NCI-H146 treated with DMSO at 0.1 percent for 48 hours (cell line): ENCODE measurements at regions not wholly inside any gene's neighbourhood (a gene's known extent, or its start where the extent isn't known, plus 50 kb on each side); places are given as distances from the start of the nearest gene placed in this dataset.

Experiments
- DNase-seq: peaks from one replicate; lab custom pipeline; 2025; ENCODE audit not compliant: unreplicated experiment; lab: John Stamatoyannopoulos, UW

DNA sequence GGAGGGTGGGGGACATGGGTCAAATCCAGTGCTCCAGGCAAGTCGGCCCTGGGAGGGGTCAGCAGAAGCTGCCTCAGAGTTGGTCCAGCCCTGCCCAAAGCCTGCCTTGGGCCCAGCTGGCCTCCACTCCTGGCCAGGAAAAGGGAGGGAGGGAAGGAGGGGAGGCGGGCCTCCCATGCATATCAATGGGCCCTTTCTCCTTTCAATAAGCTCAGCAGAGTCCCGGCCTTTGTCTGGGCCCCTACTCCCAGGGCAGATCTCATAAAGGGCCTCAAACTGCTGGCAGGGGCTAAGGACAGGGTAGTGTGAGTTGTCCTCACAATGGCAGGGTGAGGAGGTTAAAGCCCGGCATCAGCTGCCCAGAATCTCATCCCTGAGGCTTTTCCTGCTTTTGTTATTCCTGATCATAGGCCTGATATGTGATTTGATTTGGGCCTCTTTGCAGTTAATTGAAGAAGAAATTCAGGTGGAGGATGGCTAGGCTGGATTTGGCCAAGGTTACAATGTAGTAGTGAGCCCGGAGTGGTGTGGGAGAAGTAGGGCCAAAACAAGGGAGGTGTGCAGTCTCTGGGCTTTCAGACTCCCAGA, 121.1 kb upstream of the ATP6AP2 start:
- no peak for DNase-seq

DNA sequence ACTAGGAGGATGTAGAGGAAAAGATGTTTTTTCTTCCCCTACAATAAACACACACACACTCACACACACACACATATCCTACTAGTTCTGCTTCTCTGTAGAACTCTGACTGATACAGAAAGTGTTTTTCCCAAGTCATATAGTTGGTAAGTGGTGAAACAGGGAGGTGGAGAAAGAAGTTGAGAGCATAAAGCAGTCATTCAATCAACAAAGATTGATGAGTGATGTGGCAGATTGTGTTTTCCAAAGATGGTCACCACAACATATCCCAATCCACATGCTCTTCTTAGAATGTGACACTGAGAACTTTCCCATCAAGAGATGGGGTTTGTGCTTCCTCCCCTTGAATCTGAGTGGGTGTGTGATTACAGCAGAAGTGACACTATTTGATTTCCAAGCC, 123.4 kb upstream of the ATP6AP2 start:
- DNase-seq: no peak

DNA sequence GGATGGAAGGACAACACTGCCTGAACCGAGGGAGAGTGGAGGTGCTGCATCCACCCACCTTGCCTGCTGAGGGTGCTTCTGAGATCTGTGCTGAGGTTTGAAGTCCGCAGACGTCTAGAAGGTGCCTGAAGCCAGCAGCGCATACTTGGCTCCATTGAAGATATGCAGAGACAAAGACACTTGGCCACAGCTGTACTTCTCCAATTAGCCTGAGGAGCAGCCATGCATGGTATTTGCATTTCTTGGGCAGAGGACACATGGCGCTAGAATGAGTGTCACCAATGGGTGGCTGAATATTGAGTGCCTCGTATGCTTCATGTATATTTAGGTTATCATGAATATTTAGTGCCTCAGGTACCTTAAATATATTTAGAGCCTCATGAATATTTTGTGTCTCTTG, 128.7 kb upstream of the ATP6AP2 start:
- no peak for DNase-seq

DNA sequence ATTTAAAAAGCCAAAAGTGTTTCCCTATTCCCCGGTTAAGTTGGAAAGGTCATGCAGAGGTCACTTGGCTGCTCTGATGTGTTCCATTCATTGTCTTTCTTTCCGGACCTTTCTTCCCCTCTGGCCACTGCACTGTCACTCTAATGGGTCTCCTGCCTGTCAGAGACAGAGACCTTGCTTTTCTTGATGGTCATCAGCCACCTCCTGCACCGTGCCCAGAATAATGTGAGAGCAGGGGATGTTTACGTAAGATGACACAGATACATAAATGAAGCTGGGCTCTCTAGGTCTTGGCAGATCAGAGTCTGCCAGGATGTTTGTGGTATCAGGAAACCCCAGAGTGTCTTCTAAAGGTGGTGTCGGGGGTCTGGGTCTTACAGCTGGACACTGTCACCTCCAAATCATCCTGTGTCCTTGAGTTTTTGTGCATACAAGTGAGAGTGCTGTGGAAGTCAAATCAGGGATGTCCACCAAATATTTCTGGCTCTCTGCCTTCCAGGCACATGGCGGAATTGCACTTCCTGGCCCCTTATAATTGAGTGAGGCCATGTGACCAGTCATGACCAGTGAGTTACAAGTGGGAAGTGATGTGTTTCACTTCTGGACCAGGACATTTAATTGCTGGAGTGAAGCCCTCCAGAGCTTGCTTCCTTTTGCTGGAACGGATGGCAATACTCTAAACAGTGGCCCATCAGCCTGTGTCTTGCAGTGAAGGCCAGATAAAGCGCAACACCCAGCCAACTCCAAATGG, 130.6 kb upstream of the ATP6AP2 start:
- DNase-seq: peak; percentile 4

DNA sequence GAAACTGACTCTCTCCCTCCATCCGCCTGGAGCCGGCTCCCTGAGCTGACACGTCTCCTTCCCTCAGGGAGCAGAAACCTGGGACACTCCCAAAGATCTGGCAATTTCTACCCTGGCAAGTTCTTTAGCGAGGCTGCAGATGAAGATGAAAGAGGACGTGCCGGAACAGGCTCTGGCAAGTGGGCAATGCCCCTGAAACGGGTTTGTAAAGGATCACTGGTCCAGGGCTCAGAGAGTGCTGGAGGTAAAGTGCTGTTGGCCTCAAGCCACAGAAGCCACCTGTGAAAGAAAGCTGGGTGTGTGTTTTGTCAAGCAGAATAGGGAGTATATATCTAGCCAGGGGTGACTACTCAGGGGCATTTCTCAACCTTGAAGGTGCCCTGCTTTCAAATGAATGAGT, 131.4 kb upstream of the ATP6AP2 start:
- DNase-seq: no peak

DNA sequence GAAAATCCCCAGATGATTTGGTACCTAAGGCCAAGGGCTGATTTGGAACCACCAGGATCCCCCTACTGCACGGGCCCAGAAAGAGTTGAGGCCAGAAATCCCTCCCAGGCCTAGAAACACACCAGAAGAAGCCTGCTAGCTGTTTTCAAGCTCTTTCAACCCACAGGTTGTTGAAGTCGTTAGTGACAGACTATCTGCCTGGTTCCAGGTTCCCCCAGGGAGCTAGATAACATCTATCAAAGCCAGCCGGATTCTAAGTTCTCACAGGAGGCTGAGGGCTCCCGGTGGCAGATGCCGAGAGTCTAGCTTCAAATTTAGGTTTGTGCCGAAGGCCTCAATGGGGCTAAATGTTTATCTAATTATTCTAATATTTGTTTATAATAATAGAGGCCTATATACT, 132.0 kb upstream of the ATP6AP2 start:
- DNase-seq: no peak

DNA sequence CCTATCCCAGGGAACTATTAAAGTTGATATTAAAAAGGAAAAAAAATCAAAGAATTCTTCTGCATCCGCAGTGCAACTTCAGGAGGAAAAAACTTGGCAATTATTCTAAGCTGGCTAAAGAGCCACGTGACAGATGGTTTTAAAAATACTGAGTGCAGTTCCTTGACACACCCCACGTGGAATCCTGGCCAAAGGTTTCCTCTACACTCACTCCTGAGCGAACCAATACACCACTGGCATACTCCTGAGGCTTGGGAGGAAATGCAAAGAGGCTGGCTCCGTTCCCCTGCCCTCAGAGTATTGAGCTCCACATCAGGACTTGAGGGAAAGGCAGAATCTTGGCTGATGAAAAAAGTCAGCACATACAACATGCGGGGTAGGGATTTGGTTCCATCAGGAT, 133.8 kb upstream of the ATP6AP2 start:
- DNase-seq: no peak

DNA sequence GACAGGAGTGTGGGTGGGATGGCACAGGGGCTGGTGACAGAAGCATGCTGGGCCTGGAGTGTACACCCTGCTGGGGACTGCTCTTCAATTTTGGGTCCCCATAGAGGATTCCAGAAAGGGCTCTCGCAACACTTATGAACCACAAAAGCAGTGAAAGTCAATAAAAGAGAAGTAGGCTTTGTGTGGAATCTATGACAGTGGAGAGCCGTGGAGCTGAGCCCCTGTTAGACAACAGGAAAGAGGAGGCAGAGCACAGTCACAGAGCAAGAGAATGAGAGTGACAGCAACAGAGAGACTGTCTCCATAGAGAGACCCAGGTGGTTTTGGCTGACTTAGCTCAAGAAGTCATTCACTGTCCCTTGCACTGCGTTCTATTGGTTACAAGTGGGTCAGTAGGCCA, 135.1 kb upstream of the ATP6AP2 start:
- no peak for DNase-seq

DNA sequence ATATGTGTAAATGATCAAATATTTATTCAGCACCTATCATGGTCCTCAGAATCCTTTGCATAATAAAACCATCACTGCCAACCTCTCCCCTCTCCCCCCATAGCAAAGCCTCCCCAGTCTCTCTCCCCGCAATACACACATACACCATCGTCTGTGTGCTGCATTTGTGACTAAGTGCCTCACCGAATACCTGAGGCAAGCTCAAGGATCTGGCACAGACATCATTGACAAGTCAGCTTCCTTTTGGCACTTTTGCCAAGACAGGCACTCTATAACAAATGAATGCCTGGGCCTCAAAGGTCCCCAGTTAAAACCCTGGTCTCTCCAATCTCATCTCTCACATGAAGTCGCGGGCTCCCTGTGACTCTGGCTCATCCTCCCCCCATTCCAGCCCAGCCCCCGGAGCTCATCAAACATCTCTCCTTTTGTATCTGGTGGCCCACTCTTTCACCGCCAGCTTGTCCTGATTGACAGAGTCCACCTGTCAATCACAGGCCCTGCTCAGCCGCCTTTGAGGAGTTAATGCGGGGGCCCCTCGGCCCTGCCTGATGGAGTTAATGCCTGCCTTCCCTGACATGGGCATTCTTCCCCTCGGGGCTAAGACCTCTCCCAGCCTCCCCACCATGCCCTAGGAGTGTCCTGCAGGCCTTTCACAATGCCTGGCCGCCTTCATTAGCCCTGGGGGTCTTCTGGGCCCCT, 135.8 kb upstream of the ATP6AP2 start:
- no peak for DNase-seq

DNA sequence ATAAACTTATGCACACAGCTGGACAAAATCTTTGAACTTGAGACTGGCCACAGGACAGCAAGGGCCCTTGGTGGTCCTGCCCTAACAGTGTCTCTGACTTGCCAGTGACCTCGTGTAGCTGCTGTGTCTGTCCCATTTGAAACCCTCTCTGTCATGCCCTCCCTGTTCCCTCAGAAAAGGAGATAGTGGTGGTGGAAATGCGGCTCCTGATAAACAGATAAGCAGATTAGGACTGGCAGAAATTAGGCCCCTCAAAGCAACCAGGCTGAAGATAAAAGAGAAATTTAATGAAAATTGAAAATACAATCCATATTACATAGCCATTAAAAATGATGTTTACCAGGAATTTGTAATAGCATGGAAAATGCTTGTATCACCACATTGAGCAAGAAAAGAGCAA, 136.6 kb upstream of the ATP6AP2 start:
- no peak for DNase-seq

DNA sequence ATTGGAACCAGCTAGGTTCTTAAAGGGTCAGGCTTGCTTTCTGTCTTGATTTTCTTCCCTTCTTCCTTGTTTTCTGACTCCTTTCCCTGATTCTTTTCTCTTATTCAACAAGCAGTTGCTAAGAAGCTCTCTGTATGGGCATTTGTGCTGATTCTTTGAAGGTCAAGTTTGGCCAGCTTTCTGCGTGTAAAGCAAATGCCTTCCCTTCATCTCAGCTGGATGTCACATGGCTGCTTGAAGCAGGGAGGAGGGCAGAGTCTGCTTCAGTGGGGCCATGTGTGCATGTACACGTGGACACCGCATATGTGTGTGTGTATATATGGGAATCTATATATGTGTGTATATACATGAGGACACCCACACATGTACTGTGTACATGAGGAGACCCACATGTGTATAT, 139.9 kb upstream of the ATP6AP2 start:
- DNase-seq: no peak

DNA sequence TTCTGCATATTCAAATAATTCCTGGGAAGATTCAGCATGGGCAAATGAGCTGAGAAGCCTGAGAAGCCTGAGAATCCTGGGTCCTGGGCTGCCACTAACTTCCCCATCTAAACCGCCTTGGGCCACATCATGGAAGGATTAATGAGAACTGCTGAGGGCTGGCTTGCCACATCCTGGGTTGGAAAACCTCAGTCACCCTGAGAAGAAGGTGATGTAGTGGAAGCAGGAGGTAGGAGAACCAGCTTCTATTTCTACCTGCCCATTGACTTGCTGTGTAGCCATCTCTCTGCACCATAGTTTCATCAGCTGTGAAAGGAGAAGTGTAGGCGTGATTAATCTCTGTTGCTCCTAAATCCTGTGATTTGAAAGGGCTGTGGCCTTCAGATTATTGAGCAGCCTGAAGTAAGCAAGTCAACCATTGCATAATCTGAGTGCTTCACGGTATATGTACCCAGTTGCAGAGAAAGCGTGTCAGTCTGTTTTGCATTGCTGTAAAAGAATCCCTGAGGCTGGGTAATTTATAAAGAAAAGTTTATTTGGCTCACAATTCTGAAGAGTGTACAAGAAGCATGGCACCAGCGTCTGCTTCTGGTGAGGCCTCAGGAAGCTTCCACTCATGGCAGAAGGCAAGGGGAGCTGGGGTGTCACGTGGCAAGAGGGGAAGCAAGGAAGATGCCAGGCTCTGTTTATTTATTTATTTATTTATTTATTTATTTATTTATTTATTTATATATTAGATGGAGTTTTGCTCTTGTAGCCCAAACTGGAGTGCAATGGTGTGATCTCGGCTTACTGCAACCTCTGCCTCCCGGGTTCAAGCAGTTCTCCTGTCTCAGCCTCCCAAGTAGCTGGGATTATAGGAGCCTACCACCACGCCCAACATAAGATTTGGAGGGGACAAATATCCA, 140.9 kb upstream of the ATP6AP2 start:
- DNase-seq: no peak

DNA sequence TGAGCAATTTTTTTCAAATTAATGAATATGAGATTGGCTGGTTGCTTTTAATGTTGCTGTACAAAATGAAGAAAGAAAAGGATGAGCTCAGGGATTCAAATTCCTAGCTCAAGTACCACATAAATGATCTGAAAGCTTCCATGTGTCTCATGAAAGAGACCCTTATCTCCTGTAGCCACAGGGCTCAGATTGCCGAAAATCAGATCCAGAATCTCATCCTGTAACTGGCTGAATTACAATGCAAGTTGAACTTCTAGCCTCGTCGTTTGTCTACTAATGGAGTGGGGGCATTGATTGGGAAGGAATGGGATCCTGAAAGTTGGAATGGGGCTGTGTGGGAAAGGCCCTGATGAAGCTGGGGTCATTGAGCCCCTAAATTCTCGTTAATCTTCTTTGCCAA, 143.4 kb upstream of the ATP6AP2 start:
- DNase-seq: no peak

DNA sequence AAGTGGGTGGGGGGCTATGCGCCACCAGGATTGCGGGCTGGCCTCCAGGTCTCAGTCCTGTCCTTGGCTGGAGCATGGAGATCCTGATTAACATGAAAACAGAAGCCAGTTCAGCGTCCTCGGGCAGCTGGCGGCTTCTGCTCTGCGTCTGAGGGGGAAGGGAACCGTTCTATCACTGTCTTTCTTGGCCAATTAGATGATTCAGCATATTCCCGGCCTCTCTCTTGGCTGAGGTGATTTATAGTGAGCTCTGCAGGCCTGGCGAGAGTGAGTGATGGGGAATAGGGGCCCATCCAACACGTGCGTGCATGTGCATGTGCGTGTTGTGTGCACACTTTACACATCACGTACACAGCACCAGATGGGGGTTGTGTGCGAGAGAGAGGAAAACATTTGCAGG, 145.8 kb upstream of the ATP6AP2 start:
- DNase-seq: peak; percentile 37

DNA sequence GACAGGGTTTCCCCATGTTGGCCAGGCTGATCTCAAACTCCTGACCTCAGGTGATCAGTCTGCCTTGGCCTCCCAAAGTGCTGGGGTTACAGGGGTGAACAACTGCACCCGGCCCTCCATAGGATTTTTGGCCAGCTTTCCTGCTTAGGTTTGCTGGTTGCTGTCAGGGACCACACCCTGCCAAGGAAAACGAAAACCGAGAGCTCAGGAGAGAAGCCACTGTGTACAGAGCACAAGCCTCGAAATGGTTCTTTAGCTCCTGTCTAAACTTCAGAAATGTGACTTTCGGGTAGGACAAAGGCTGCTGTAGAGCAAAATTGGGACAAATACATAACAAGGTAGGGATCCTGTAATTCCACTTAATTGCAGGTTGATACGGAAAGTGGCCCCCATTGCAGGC, 146.3 kb upstream of the ATP6AP2 start:
- no peak for DNase-seq

DNA sequence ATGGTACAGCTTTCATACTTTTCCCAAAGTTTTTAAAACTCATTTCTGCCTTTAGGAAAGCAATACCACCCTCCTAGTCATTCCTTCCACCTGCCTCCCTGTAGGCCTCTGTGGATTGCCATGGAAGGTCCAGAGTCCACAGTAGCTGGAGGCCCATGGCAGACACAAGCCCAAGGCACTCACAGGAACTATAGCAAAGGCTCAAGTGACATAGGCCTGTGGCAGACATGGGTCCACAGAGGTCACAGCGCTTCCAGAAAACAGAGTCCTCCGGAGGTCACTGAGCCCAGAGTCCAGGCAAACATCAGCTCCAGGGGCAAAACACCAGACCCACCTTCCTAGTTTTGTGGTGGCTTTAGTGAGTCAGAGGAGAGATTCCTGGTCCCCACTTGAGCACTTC, 147.6 kb upstream of the ATP6AP2 start:
- DNase-seq: no peak

DNA sequence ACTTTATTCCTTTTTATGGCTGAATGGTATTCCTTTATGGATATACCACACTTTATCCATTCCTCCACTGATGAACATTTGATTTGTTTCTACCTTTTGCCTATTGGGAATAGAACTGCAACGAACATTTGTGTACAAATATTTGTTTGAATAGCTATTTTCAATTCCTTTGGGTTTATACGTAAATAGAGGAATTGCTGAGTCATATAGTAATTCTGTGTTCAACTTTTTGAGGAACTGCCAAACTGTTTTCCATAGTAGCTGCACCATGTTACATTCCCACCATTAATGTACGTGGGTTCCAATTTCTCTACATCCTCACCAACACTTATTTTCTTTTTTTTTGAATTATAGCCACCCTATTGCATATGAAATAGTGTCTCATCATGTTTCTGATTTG, 156.5 kb upstream of the ATP6AP2 start:
- DNase-seq: no peak

DNA sequence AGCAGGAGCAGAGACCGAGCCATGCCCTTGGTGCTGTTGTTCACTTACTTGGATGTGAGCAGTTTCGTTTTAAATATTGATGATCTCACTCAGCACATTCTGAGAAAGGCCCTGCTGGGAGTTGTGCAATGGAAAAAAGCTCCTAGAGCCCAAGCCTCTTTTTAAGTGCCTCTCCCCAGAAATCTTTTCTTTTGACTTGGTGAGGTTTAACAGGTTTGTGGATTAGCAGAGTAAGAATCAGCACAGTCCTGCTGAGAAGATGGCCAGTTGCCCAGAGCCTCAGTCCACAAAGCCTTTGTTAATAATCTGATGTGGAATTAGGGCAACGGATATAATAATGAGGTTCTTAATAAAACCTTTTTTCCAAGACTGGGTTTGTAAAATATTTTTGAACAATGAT, 157.5 kb upstream of the ATP6AP2 start:
- peak; percentile 6 for DNase-seq

DNA sequence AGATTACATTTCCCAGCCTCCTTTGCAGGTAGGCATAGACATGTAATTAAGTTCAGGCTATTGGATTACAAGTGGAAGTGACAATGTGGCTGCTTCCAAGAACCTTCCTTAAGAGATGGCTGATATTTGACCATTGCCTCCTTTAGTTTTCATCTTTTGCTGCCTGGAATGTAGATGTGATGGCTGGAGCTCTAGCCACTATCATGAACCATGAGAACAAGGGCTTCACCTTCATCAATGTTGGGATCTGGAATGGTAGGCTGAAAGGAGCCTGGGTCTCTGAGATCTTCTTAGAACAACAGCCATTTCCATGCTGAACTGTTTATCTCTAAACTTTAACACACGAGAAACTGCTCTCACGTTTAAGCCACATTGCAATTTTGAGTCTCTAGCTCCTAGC, 158.7 kb upstream of the ATP6AP2 start:
- no peak for DNase-seq

DNA sequence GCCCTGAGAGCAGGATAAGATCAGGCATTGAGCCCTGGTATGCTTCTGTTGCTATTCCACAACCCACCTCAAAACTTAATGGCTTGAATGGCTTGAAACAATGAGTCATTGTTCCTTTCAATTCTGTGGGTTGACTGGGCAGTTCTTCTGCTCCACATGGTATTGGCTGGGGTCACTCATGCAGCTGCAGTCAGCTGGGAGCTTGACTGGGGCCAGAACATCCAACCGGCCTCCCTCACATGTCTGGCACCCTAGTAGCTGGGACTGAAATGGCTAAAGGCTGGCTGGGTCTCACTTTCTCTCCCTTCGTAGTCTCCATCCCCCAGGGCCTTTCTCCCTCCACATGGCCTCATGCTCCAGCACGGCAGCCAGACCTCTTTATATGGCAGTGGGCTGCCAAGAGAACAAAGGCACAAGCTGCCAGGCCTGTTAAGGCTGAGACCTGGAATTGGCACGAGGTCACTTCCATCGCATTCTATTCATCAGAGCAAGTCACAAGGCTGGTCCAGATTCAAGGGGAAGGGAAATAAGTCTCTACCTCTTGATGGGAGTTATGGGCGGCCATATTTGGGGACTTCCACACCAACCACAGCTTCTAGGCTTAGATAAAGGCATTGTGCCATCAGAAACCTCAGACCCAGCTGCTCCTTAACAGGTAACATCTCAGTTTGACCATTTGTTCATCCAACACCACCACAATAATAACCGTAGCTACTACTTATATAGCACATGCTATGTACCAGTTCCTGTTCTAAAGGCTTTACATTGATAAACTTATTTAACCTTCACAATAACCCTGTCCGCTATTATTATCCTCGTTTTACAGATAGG, 159.7 kb upstream of the ATP6AP2 start:
- DNase-seq: no peak

DNA sequence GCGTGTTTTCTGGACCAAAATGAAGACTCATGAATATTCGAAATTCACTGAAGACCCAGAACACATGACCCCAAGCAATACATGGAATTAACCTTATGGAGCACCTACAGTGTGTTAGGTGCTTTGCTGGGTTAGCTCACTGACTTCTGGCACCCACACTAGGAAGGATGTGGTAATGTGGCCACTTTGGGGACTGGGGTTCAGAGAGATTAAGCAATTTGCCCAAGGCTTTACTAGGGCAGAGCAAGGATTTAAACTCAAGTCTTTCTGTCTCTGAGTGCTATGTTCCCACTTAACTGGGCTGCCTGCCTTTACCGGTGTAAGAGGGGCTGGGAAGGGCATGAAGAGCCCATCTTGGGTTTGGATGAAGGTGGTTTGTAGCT, 162.0 kb upstream of the ATP6AP2 start:
- no peak for DNase-seq
